Thyroid gland (tissue), 4 donors: ENCODE measurements at regions not wholly inside any gene's neighbourhood (a gene's known extent, or its start where the extent isn't known, plus 50 kb on each side); places are given as distances from the start of the nearest gene placed in this dataset.

Experiments
- DNase-seq, 2 donors: peaks; one replicate each; pipeline ENCODE4 v3.0.0-alpha.2; 2019
- H3K27ac ChIP-seq, 3 donors: fragments of 200-600 bp; sonication (generic); 1 replicate in 2 of 3; 2 replicates in 1 of 3; pipeline ENCODE4 v1.5.1; 2016 to 2019; ENCODE audit warnings: mild to moderate bottlenecking in 1 of 3, moderate library complexity in 1 of 3
- H3K27me3 ChIP-seq: fragments of 200-600 bp; sonication (generic); one replicate; pipeline ENCODE4 v1.5.1; 2019
- H3K36me3 ChIP-seq, 2 donors: fragments of 200-600 bp; sonication (generic); one replicate each; pipeline ENCODE4 v1.5.1; 2016 to 2019
- H3K4me1 ChIP-seq, 2 donors: fragments of 200-600 bp; sonication (generic); one replicate each; pipeline ENCODE4 v1.5.1; 2017 to 2019
- H3K4me3 ChIP-seq, 3 donors: fragments of 200-600 bp; sonication (generic); replicated peaks in 1 of 3; 1 replicate in 2 of 3; 2 replicates in 1 of 3; pipeline ENCODE4 v1.5.1; 2016; ENCODE audit warnings: mild to moderate bottlenecking in 1 of 3
- H3K9me3 ChIP-seq: fragments of 200-600 bp; sonication (generic); one replicate; pipeline ENCODE4 v1.5.1; 2017
- POLR2A ChIP-seq, 2 donors: fragments of 450-650 bp; IDR thresholded peaks; one replicate each; pipeline ENCODE4 v1.6.1; 2017; ENCODE audit warnings: antibody characterized with exemption in 2 of 2, mild to moderate bottlenecking in 2 of 2, moderate library complexity in 1 of 2
- WGBS, 2 donors: methylation state at CpG; one replicate each; pipeline ENCODE4 v1.1.5; 2017; 5-methylcytosine and 5-hydroxymethylcytosine counted together
- intact Hi-C: fragments of 100-400 bp; cut with DNase I; formaldehyde crosslinking; loops from one replicate; pipeline ENCODE4 v1.15.1; 2023
- TF ChIP-seq, protein P1 (sequence below), 6 experiments: fragments of 200-600 bp in 3 of 6; fragments of 450-650 bp in 3 of 6; sonication (generic) in 3 of 6; IDR thresholded peaks; one replicate each; pipeline ENCODE4 v1.5.1; 2016 to 2019; ENCODE audit warnings: antibody characterized with exemption in 6 of 6, mild to moderate bottlenecking in 2 of 6, inconsistent platforms in 1 of 6, moderate library complexity in 1 of 6

DNA sequence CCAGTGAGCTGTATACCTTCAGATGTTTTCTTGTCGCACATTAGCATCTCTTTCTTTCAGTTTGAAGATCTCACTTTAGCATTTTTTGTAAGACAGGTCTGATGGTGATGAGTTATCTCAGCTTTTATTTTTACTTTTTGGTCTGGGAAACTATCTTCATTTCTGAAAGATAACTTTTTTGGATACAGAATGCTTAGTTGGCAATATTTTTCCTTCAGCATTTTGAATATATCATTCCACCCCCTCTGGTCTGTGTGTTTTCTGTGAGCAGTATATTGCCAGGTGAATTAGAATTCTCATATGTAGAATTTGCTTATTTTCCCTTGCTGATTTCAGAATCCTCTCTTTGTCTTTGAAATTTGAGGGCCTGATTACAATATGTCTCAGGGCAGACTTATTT lies 743.3 kb downstream of the PLOD2 start:
- no peak for DNase-seq
- H3K27ac ChIP-seq: no peak overlapping the region
- TF ChIP-seq, protein P1, sequence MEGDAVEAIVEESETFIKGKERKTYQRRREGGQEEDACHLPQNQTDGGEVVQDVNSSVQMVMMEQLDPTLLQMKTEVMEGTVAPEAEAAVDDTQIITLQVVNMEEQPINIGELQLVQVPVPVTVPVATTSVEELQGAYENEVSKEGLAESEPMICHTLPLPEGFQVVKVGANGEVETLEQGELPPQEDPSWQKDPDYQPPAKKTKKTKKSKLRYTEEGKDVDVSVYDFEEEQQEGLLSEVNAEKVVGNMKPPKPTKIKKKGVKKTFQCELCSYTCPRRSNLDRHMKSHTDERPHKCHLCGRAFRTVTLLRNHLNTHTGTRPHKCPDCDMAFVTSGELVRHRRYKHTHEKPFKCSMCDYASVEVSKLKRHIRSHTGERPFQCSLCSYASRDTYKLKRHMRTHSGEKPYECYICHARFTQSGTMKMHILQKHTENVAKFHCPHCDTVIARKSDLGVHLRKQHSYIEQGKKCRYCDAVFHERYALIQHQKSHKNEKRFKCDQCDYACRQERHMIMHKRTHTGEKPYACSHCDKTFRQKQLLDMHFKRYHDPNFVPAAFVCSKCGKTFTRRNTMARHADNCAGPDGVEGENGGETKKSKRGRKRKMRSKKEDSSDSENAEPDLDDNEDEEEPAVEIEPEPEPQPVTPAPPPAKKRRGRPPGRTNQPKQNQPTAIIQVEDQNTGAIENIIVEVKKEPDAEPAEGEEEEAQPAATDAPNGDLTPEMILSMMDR (IDR thresholded peaks at IDR 0.05): no peak
- TF ChIP-seq POLR2A (IDR thresholded peaks at IDR 0.05): no peak
- WGBS, 2 donors: 0% methylated on average over 1 of the region's 1 CpG
- H3K27me3 ChIP-seq: no peaks in the 10 kb centered on the region
- H3K9me3 ChIP-seq: no peaks in the 10 kb centered on the region
- intact Hi-C loops: no loop called here
- H3K4me3 ChIP-seq: no peak overlapping the region
- no peaks in the 10 kb centered on the region for H3K36me3 ChIP-seq
- no peaks in the 10 kb centered on the region for H3K4me1 ChIP-seq

DNA sequence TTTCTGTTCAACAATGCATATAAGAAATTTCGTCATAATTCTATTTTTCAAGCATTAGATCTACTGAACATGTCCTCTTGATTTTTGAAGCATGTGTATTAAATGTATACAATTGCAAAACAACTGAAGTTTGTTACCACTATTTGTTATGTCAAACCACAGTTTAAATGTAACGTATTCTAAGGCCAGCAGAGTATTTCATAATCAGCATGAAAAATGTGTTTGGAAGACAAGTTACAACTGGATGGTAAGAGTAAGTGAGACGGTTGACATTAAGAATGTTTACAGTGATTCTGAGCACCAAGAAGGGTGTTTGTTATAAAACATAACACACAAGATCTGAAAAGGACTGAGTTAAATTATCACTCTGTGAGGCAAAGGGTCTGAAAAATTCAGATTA lies 738.4 kb downstream of the PLOD2 start:
- Histone ChIP-seq H3K27me3 (no peaks in the 10 kb centered on the region), H3K4me1 (no peaks in the 10 kb centered on the region), H3K27ac (no peak overlapping the region), H3K36me3 (no peaks in the 10 kb centered on the region), H3K4me3 (no peak overlapping the region), H3K9me3 (no peaks in the 10 kb centered on the region)
- no peak for TF ChIP-seq POLR2A (IDR thresholded peaks at IDR 0.05)
- TF ChIP-seq, protein P1 (IDR thresholded peaks at IDR 0.05): no peak
- 57 to 61% methylated on average over 3 of the region's 3 CpGs for WGBS, 2 donors
- intact Hi-C loops: no loop called here
- no peak for DNase-seq

DNA sequence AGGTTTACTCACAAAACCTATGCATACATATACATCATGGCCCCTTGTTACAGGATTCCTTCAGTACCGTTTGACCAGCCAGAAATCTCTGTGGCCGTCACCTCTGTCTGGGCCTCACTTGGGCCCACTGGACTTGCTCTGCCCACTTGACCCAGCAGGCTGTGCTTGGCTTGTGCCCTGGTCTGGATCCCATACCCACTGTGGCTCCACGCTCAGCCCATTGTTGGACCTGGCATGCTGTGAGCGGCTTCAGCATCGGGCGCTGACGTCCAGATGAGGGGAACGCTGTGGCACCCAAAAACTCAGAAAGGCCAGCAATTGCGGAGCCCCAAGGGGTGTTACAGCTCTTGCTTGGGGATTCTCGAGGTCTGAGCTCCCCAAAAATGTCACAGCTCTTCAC lies 733.6 kb downstream of the PLOD2 start:
- DNase-seq: no peak
- Histone ChIP-seq H3K4me1 (no peaks in the 10 kb centered on the region), H3K27ac (no peak overlapping the region), H3K9me3 (no peaks in the 10 kb centered on the region), H3K36me3 (no peaks in the 10 kb centered on the region), H3K4me3 (no peak overlapping the region), H3K27me3 (no peaks in the 10 kb centered on the region)
- 94 to 96% methylated on average over 5 to 10 of the region's 10 CpGs for WGBS, 2 donors
- TF ChIP-seq POLR2A (IDR thresholded peaks at IDR 0.05): no peak
- TF ChIP-seq, protein P1 (IDR thresholded peaks at IDR 0.05): no peak
- intact Hi-C loops: no loop called here

DNA sequence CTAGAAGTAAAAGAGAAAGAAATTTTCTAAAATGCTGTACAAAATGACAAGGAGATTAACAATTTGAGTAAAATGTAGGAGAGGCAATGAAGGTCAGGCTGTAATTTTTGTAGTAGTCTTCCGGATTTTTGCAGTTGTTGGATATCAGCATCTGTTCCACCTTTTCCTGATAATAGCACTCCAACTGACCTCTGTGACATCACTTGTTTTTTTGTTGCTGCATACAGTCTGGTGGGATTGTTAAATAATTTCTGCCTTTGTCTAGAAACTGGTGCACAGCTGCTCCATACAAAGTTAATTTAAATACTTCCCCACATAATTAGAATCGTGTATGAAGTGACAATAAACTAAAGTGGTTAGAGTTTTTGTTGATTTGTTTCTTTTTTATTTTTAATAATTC lies 731.4 kb downstream of the PLOD2 start:
- no peaks in the 10 kb centered on the region for H3K36me3 ChIP-seq
- WGBS, 2 donors: 62 to 64% methylated on average over 2 of the region's 2 CpGs
- H3K27me3 ChIP-seq: no peaks in the 10 kb centered on the region
- no peak overlapping the region for H3K4me3 ChIP-seq
- intact Hi-C loops: no loop called here
- TF ChIP-seq, protein P1 (IDR thresholded peaks at IDR 0.05): no peak
- no peak for TF ChIP-seq POLR2A (IDR thresholded peaks at IDR 0.05)
- H3K4me1 ChIP-seq: no peaks in the 10 kb centered on the region
- no peak overlapping the region for H3K27ac ChIP-seq
- H3K9me3 ChIP-seq: no peaks in the 10 kb centered on the region
- no peak for DNase-seq

DNA sequence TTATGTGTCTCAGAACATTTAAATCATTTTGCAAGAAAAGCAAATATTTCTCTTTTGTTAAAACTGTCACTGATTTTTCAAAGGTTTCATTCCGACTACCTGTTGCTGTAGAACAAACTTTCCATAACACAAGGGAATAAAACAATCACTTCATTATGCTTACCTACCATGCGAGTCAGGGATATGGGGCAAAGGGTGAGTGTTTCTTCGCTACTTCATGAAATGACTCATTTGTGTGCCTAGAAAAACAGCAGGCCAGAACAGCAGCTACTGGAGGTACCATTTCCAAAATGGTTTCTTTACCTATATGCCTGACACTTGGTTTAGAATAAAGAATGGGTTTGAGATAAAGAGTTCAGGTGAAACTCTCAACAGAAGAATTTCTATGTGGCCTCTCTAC lies 712.5 kb downstream of the PLOD2 start:
- 90 to 95% methylated on average over 3 of the region's 3 CpGs for WGBS, 2 donors

More for the DNA sequence above, 712.5 kb downstream of the PLOD2 start:
- no peak for DNase-seq
- Histone ChIP-seq H3K4me3 (no peak overlapping the region), H3K27ac (no peak overlapping the region), H3K4me1 (no peaks in the 10 kb centered on the region), H3K9me3 (no peaks in the 10 kb centered on the region), H3K36me3 (no peaks in the 10 kb centered on the region), H3K27me3 (no peaks in the 10 kb centered on the region)
- TF ChIP-seq, protein P1 (IDR thresholded peaks at IDR 0.05): no peak
- no peak for TF ChIP-seq POLR2A (IDR thresholded peaks at IDR 0.05)
- intact Hi-C loops: no loop called here
